NOMO-1 treated with dmso at 0.1 percent for 144 hours (cell line): ENCODE measurements at regions not wholly inside any gene's neighbourhood (a gene's known extent, or its start where the extent isn't known, plus 50 kb on each side); places are given as distances from the start of the nearest gene placed in this dataset.

Experiments
- DNase-seq: peaks from one replicate; lab custom pipeline; 2025; ENCODE audit not compliant: unreplicated experiment; lab: John Stamatoyannopoulos, UW

- DNase-seq, result no peak
These were observed 395.7 kb downstream of the TRIML1 start for GRCh38 chr4:188534917-188535316.

GRCh38 chr4:188536826-188537225 lies 397.6 kb downstream of the TRIML1 start:
- no peak for DNase-seq

- no peak for DNase-seq
These were observed 411.1 kb downstream of the TRIML1 start for GRCh38 chr4:188550296-188550695.

- no peak for DNase-seq
These were observed 411.9 kb downstream of the TRIML1 start for GRCh38 chr4:188551156-188551555.

GRCh38 chr4:188552741-188553275 lies 413.6 kb downstream of the TRIML1 start:
- no peak for DNase-seq

- no peak for DNase-seq
These were observed 415.2 kb downstream of the TRIML1 start for GRCh38 chr4:188554413-188554812.

- no peak for DNase-seq
These were observed 433.9 kb downstream of the TRIML1 start for GRCh38 chr4:188573104-188573503.

- DNase-seq, result no peak
These were observed 439.4 kb downstream of the TRIML1 start for GRCh38 chr4:188578657-188579056.

GRCh38 chr4:188596021-188596420 lies 456.8 kb downstream of the TRIML1 start:
- no peak for DNase-seq

- no peak for DNase-seq
These were observed 464.4 kb downstream of the TRIML1 start for GRCh38 chr4:188603646-188604045.

- DNase-seq, result no peak
These were observed 467.4 kb downstream of the TRIML1 start for GRCh38 chr4:188606635-188607034.

GRCh38 chr4:188611143-188611542 lies 471.9 kb downstream of the TRIML1 start:
- DNase-seq, result no peak

- DNase-seq, result peak; percentile 65
These were observed 473.4 kb downstream of the TRIML1 start for GRCh38 chr4:188612659-188613058.

- DNase-seq, result no peak
These were observed 474.7 kb downstream of the TRIML1 start for GRCh38 chr4:188613976-188614375.

- no peak for DNase-seq
These were observed 480.4 kb downstream of the TRIML1 start for GRCh38 chr4:188619456-188620149.

- DNase-seq, result no peak
These were observed 481.4 kb downstream of the TRIML1 start for GRCh38 chr4:188620608-188621007.

GRCh38 chr4:188623314-188623854 lies 484.1 kb downstream of the TRIML1 start:
- no peak for DNase-seq

GRCh38 chr4:188624370-188624769 lies 485.1 kb downstream of the TRIML1 start:
- no peak for DNase-seq

GRCh38 chr4:188627892-188628291 lies 488.7 kb downstream of the TRIML1 start:
- DNase-seq, result no peak

GRCh38 chr4:188639479-188640100 lies 500.3 kb downstream of the TRIML1 start:
- no peak for DNase-seq

- no peak for DNase-seq
These were observed 508.7 kb downstream of the TRIML1 start for GRCh38 chr4:188647820-188648370.

GRCh38 chr4:188649635-188650034 lies 510.4 kb downstream of the TRIML1 start:
- DNase-seq, result no peak
